ENCODE measurements at regions not wholly inside any gene's neighbourhood (a gene's known extent, or its start where the extent isn't known, plus 50 kb on each side); places are given as distances from the start of the nearest gene placed in this dataset.

GRCh38 chr21:7952648-7953047 is 2568.7 kb upstream of the TPTE start:
- Histone ChIP-seq H3K56ac (ENCODE audit: insufficient read length, low read depth, low read length) (no peak overlapping the region), H2BK120ac (ENCODE audit: low read depth, low read length, poor library complexity, severe bottlenecking) (no peak overlapping the region), H3K27ac (ENCODE audit: insufficient read length, low read depth, low read length) (no peak overlapping the region), H4K20me1 (ENCODE audit: control insufficient read depth, insufficient read depth, insufficient read length) (no peaks in the 10 kb centered on the region), H2AK5ac (ENCODE audit: insufficient read length, low read length) (no peak overlapping the region), H3K79me2 (ENCODE audit: insufficient read depth, low read length) (no peaks in the 10 kb centered on the region), H3K23ac (ENCODE audit: insufficient read length, low read depth, low read length) (no peak overlapping the region), H3K18ac (ENCODE audit: insufficient read length, low read depth, low read length) (no peak overlapping the region), H3K4me2 (ENCODE audit: insufficient read depth, insufficient read length, low read length) (no peak overlapping the region), H3K4ac (ENCODE audit: low read depth, low read length) (no peak overlapping the region), H2AFZ (ENCODE audit: low read length) (no peak overlapping the region), H4K5ac (ENCODE audit: insufficient read length, low read depth, low read length) (no peak overlapping the region), H3K4me1 (ENCODE audit: insufficient read depth, low read length) (no peaks in the 10 kb centered on the region), H3K27me3 (ENCODE audit: insufficient read depth, low read length) (no peaks in the 10 kb centered on the region), H2BK12ac (ENCODE audit: insufficient read length, low read depth, low read length) (no peak overlapping the region), H3K9ac (ENCODE audit: extremely low read depth, insufficient read length, low read length) (no peak overlapping the region), H2BK5ac (ENCODE audit: insufficient read length, low read length) (no peak overlapping the region), H4K91ac (ENCODE audit: insufficient read length, low read depth, low read length) (no peak overlapping the region), H2BK15ac (ENCODE audit: low read depth, low read length) (no peak overlapping the region), H4K8ac (replicated peaks; ENCODE audit: insufficient read length, low read depth, low read length) (no peak overlapping the region), H3T11ph (ENCODE audit: low read length) (no peak overlapping the region), H3K14ac (ENCODE audit: insufficient read depth, low read length) (no peak overlapping the region), H2BK20ac (ENCODE audit: low read depth, low read length, poor library complexity, severe bottlenecking) (no peak overlapping the region), H3K79me1 (ENCODE audit: insufficient read depth, low read depth, low read length, poor library complexity, severe bottlenecking) (no peaks in the 10 kb centered on the region), H3K9me3 (ENCODE audit: control insufficient read depth, low read depth, low read length) (no peaks in the 10 kb centered on the region), H3K23me2 (ENCODE audit: insufficient read length, low read depth, low read length, poor library complexity, severe bottlenecking) (no peaks in the 10 kb centered on the region)
- no peaks in the 10 kb centered on the region for H3K9me3 Mint-ChIP-seq
- no peak overlapping the region for H3K27ac Mint-ChIP-seq
- DNase-seq = no peak
- 100% methylated on average over 9 of the region's 12 CpGs for WGBS (ENCODE audit: extremely low coverage, insufficient read length, low lambda C conversion rate)
- H3K4me3 Mint-ChIP-seq = no peak overlapping the region; a peak in 1 of 5 replicates
- TF ChIP-seq CTCF (conservative IDR thresholded peaks at IDR 0.05) = no peak
- peaks cover 50% of the 10 kb centered on the region for H3K27me3 Mint-ChIP-seq (ENCODE audit: low read depth)
- H3K36me3 Mint-ChIP-seq (ENCODE audit: insufficient read depth in 1 of 3, low read depth in 3 of 3) = peaks cover 100% of the 10 kb centered on the region in 3 experiments; a peak in 6 of 7 replicates
- no peaks in the 10 kb centered on the region for H3K4me1 Mint-ChIP-seq

Measured in H9 (cell line).